GM12878 (cell line): ENCODE measurements at regions not wholly inside any gene's neighbourhood (a gene's known extent, or its start where the extent isn't known, plus 50 kb on each side); places are given as distances from the start of the nearest gene placed in this dataset.

Experiments used
- ATAC-seq: fragments of 200-7000 bp; cut with Tn5 transposase; 3 replicates; pipeline ENCODE4 v1.9.1; 2020; ENCODE audit warnings: mild to moderate bottlenecking, moderate library complexity
- BruUV-seq: library from RNA; stranded (reverse); fragments of 400-500 nt; replicated peaks from 2 replicates; lab custom pipeline; 2021; lab: Mats Ljungman, UMichigan
- CTCF ChIA-PET: fragments of 300-600 bp; sonication (Branson Sonifier 250); formaldehyde crosslinking; extraction: SDS; loops from one replicate; lab custom pipeline; 2021; ENCODE audit warnings: inconsistent platforms; lab: Yijun Ruan, JAX
- POLR2A ChIA-PET: fragments of 350-600 bp; formaldehyde crosslinking; extraction: SDS; loops from one replicate; lab custom pipeline; 2021; ENCODE audit warnings: inconsistent platforms; lab: Charles Lee
- RAD21 ChIA-PET: fragments of 300-600 bp; sonication (Branson Sonifier 250); formaldehyde crosslinking; loops from one replicate; lab custom pipeline; 2023; ENCODE audit warnings: antibody characterized with exemption; ENCODE audit not compliant: unreplicated experiment; lab: Charles Lee
- SMC1A ChIA-PET: fragments of 300-600 bp; sonication (Branson Sonifier 250); formaldehyde crosslinking; loops from one replicate; lab custom pipeline; 2023; ENCODE audit not compliant: unreplicated experiment, uncharacterized antibody; lab: Charles Lee
- DNase-seq: peaks from one replicate; pipeline ENCODE4 v3.0.0-alpha.2; 2011; ENCODE audit warnings: low read depth, low spot score
- FAIRE-seq: peaks from 3 replicates; lab custom pipeline; 2011; peaks lifted over from hg19 to GRCh38; lab: Jason Lieb, UNC
- H2AFZ ChIP-seq: 2 replicates; pipeline ENCODE4 v1.6.0; 2011; ENCODE audit warnings: low read depth, low read length, control low read depth; ENCODE audit not compliant: control insufficient read depth
- H3K27ac ChIP-seq: 2 replicates; pipeline ENCODE4 v1.5.1; 2011; ENCODE audit warnings: control low read depth; ENCODE audit not compliant: control insufficient read depth, insufficient read depth
- H3K27me3 ChIP-seq, 2 experiments: replicated peaks in 1 of 2; 2 replicates each; pipeline versions ENCODE4 v1.6.0 to v1.6.1; 2011; ENCODE audit warnings: low read length in 1 of 2; ENCODE audit not compliant: control insufficient read depth in 2 of 2, insufficient read depth in 2 of 2
- H3K36me3 ChIP-seq, 2 experiments: 2 replicates each; pipeline ENCODE4 v1.5.1; 2011; ENCODE audit warnings: low read length in 1 of 2; ENCODE audit not compliant: control insufficient read depth in 2 of 2, insufficient read depth in 2 of 2
- H3K4me1 ChIP-seq: 2 replicates; pipeline ENCODE4 v1.6.1; 2011; ENCODE audit warnings: mild to moderate bottlenecking, low read length, moderate library complexity, mixed read lengths; ENCODE audit not compliant: control insufficient read depth, insufficient read depth
- H3K4me2 ChIP-seq: 2 replicates; pipeline ENCODE4 v1.6.0; 2011; ENCODE audit warnings: control low read depth; ENCODE audit not compliant: control insufficient read depth, insufficient read depth
- H3K4me3 ChIP-seq: fragments of 200-600 bp; sonication (generic); 2 replicates; pipeline ENCODE4 v1.5.1; 2016
- H3K79me2 ChIP-seq: 2 replicates; pipeline ENCODE4 v1.6.0; 2011; ENCODE audit warnings: low read length; ENCODE audit not compliant: control insufficient read depth, insufficient read depth
- H3K9ac ChIP-seq: 2 replicates; pipeline ENCODE4 v1.8.0; 2011; ENCODE audit warnings: low read length, control low read depth, mixed read lengths; ENCODE audit not compliant: control insufficient read depth, insufficient read depth
- H3K9me3 ChIP-seq: replicated peaks from 3 replicates; pipeline ENCODE4 v1.5.1; 2011; ENCODE audit warnings: mild to moderate bottlenecking, low read length; ENCODE audit not compliant: control insufficient read depth, insufficient read depth
- H4K20me1 ChIP-seq: 2 replicates; pipeline ENCODE4 v1.6.0; 2011; ENCODE audit not compliant: control insufficient read depth, insufficient read depth
- BHLHE40 ChIP-seq, 2 experiments: fragments of 450-650 bp in 1 of 2; IDR thresholded peaks; 2 replicates each; pipeline ENCODE4 v1.6.1; 2011 to 2017; ENCODE audit warnings: low read depth in 2 of 2, borderline replicate concordance in 1 of 2, improper control_type of control experiment in 1 of 2, low read length in 1 of 2, mild to moderate bottlenecking in 1 of 2
- BMI1 ChIP-seq: fragments of 450-650 bp; IDR thresholded peaks from 2 replicates; pipeline ENCODE4 v1.6.1; 2016; ENCODE audit warnings: mild to moderate bottlenecking, moderate library complexity, borderline replicate concordance
- CHD2 ChIP-seq: IDR thresholded peaks from 2 replicates; pipeline ENCODE4 v1.6.1; 2011; ENCODE audit warnings: low read depth, low read length, improper control_type of control experiment, borderline replicate concordance
- CTCF ChIP-seq, 3 experiments: IDR thresholded peaks in 2 of 3; conservative IDR thresholded peaks in 1 of 3; 2 replicates each; pipeline ENCODE4 v1.5.1; 2011; ENCODE audit warnings: low read depth in 3 of 3, low read length in 3 of 3, mild to moderate bottlenecking in 3 of 3, control low read depth in 2 of 3, moderate library complexity in 2 of 3, inconsistent platforms in 1 of 3, mixed read lengths in 1 of 3; ENCODE audit not compliant: control insufficient read depth in 2 of 3, insufficient read depth in 1 of 3; ENCODE audit errors: extremely low read depth in 1 of 3
- EGR1 ChIP-seq, 2 experiments: IDR thresholded peaks; 1 replicate in 1 of 2; 2 replicates in 1 of 2; pipeline ENCODE4 v1.6.1; 2011 to 2012; ENCODE audit warnings: low read depth in 2 of 2, low read length in 2 of 2, borderline replicate concordance in 1 of 2, mild to moderate bottlenecking in 1 of 2, moderate library complexity in 1 of 2
- MXI1 ChIP-seq: fragments of 150-350 bp; IDR thresholded peaks from 2 replicates; pipeline ENCODE4 v1.6.1; 2011; ENCODE audit warnings: low read depth, mild to moderate bottlenecking, inconsistent platforms, low read length, improper control_type of control experiment
- RAD21 ChIP-seq: IDR thresholded peaks from 2 replicates; pipeline ENCODE4 v1.6.1; 2011; ENCODE audit warnings: mild to moderate bottlenecking, low read depth, low read length, moderate library complexity; ENCODE audit not compliant: insufficient read depth
- RELA ChIP-seq: fragments of 450-650 bp; IDR thresholded peaks from 2 replicates; pipeline ENCODE4 v1.8.0; 2014; ENCODE audit warnings: borderline replicate concordance; ENCODE audit not compliant: partially characterized antibody
- ZNF207 ChIP-seq: fragments of 450-650 bp; IDR thresholded peaks from 2 replicates; pipeline ENCODE4 v1.6.1; 2014; ENCODE audit warnings: antibody characterized with exemption, mild to moderate bottlenecking, borderline replicate concordance
- ZNF622 ChIP-seq: fragments of 450-650 bp; IDR thresholded peaks from 2 replicates; pipeline ENCODE4 v1.6.1; 2017; ENCODE audit warnings: mild to moderate bottlenecking, inconsistent platforms
- WGBS: methylation state at CpG from one replicate; pipeline ENCODE4 v1.1.6; 2016; ENCODE audit warnings: low lambda C conversion rate; ENCODE audit not compliant: insufficient replicate concordance, insufficient coverage; ENCODE audit errors: missing lambda C conversion rate; 5-methylcytosine and 5-hydroxymethylcytosine counted together
- in situ Hi-C: fragments of 300-500 bp; cut with MboI; formaldehyde crosslinking; loops from 9 replicates; pipeline ENCODE4 v1.14.3; 2018; ENCODE audit warnings: mixed read lengths
- intact Hi-C: fragments of 100-400 bp; cut with micrococcal nuclease; formaldehyde crosslinking; loops from one replicate; pipeline ENCODE4 v1.14.2; 2022; ENCODE audit not compliant: unreplicated experiment
- TF ChIP-seq, protein P1 (sequence below): fragments of 450-650 bp; IDR thresholded peaks from 2 replicates; pipeline ENCODE4 v1.6.1; 2017; ENCODE audit warnings: mild to moderate bottlenecking
- TF ChIP-seq, protein P2 (sequence below): IDR thresholded peaks from 2 replicates; pipeline ENCODE4 v1.6.1; 2011; ENCODE audit warnings: borderline replicate concordance, low read depth, mild to moderate bottlenecking, moderate library complexity, low read length; ENCODE audit not compliant: insufficient read depth, poor library complexity, severe bottlenecking

DNA sequence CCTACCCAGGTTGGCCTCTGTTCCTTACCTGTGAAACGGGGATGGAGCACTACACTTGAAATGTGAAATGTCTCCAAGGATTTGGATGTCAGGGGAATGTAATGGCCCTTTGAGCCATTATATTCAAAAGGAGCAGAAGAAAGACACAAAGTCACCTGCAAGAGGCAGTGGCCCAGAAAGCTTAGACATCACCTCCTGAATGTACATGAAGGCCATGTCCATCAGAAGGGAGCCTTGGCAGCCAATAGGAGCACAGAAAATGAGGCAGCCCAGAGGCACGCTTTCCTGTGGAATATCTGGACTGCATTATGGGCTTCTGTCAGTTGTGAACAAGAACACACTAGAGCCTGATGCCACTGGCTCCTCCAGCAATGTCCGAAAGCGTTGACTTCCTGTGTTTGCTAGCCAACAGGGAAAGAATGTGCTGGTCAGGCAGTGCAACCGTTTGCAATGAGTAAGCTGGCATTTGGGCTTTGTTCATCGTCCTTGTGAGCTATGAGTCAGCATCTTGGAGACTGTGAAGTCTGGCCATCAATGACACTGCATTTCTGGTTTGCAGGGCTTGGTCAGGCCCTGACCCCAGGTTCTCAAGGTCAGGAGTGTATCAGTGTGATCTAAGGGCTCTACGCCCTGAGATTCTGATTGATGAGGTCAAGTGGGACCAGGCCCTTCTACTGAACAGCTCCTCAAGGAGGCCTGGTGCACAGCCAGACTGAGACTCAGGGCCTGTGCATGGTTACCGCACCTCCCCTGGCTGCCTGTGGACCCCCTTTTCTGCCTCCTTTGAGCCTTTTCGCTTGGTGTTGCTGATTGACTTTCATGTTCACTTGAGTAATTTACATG is 222.4 kb downstream of the RPS24 start (continued):
- TF ChIP-seq, protein P1, sequence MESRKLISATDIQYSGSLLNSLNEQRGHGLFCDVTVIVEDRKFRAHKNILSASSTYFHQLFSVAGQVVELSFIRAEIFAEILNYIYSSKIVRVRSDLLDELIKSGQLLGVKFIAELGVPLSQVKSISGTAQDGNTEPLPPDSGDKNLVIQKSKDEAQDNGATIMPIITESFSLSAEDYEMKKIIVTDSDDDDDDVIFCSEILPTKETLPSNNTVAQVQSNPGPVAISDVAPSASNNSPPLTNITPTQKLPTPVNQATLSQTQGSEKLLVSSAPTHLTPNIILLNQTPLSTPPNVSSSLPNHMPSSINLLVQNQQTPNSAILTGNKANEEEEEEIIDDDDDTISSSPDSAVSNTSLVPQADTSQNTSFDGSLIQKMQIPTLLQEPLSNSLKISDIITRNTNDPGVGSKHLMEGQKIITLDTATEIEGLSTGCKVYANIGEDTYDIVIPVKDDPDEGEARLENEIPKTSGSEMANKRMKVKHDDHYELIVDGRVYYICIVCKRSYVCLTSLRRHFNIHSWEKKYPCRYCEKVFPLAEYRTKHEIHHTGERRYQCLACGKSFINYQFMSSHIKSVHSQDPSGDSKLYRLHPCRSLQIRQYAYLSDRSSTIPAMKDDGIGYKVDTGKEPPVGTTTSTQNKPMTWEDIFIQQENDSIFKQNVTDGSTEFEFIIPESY, result no peak
- TF ChIP-seq, protein P2, sequence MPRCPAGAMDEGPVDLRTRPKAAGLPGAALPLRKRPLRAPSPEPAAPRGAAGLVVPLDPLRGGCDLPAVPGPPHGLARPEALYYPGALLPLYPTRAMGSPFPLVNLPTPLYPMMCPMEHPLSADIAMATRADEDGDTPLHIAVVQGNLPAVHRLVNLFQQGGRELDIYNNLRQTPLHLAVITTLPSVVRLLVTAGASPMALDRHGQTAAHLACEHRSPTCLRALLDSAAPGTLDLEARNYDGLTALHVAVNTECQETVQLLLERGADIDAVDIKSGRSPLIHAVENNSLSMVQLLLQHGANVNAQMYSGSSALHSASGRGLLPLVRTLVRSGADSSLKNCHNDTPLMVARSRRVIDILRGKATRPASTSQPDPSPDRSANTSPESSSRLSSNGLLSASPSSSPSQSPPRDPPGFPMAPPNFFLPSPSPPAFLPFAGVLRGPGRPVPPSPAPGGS, result no peak

DNA sequence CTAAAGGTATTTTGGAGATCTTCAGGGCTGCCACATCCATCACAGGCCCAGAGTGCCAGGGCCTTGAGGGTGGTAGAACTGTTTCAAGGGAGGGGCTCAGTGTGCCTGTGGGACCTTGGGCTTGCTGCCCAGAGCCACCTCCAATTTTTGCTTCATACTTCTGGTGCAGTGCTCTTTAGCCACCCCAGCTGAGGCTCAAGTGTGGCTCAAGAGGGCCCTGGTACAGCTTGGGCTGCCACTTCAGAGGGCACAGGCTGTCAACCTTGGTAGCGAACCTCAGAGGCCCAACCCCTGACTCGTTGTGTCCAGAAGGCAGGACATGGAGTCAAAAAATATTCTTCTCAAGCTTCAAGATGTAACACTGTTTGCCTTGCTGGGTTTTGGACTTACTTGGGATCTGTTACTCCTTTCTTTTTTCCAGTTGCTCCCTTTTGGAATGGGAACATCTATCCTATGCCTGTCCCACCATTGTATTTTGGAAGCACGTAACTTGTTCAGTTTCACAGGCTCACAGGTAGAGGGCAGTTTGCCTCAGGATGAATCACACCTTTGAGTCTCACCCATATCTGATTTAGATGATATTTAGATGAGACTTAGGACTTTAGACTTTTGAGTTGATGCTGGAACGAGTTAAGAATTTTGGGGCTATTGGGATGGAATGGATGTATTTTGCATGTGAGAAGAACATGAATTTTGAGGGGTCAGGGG is 224.8 kb downstream of the RPS24 start:
- no TSS peak for BruUV-seq
- no peak for ATAC-seq
- Histone ChIP-seq H3K36me3 (no peaks in the 10 kb centered on the region), H3K79me2 (no peaks in the 10 kb centered on the region), H3K4me3 (no peak overlapping the region), H3K4me2 (no peak overlapping the region), H3K4me1 (no peaks in the 10 kb centered on the region), H3K27me3 (no peaks in the 10 kb centered on the region; a peak in 1 of 4 replicates), H2AFZ (no peak overlapping the region), H4K20me1 (no peaks in the 10 kb centered on the region), H3K9me3 (no peaks in the 10 kb centered on the region), H3K27ac (no peak overlapping the region), H3K9ac (no peak overlapping the region)
- in situ Hi-C loops, result no loop called here
- no peak for FAIRE-seq
- 51% methylated on average over 4 of the region's 4 CpGs for WGBS
- SMC1A ChIA-PET, result no interaction called here
- intact Hi-C loops, result no loop called here
- TF ChIP-seq BHLHE40 (IDR thresholded peaks at IDR 0.05; ENCODE audit: borderline replicate concordance in 1 of 2, low read depth in 2 of 2, low read length in 1 of 2) (no peak), RAD21 (peak; percentile 26; the same call in 1 of the 2 replicates), RELA (no peak), BMI1 (no peak), CHD2 (no peak), ZNF622 (no peak), ZNF207 (no peak), MXI1 (no peak), EGR1 (IDR thresholded peaks at IDR 0.05; ENCODE audit: borderline replicate concordance in 1 of 2, low read depth in 2 of 2, low read length in 2 of 2) (no peak), CTCF (IDR thresholded peaks at IDR 0.05 in 2 of 3, conservative IDR thresholded peaks at IDR 0.05 in 1 of 3; ENCODE audit: control insufficient read depth in 2 of 3, extremely low read depth in 1 of 3, insufficient read depth in 1 of 3, low read depth in 3 of 3, low read length in 3 of 3) (peak; percentile 10 to 17 (median 13); a peak in 3 of 6 replicates)
- POLR2A ChIA-PET, result no interaction called here
- CTCF ChIA-PET, result no interaction called here
- DNase-seq, result no peak
- RAD21 ChIA-PET, result no interaction called here
